NOMO-1 treated with DMSO at 0.1 percent for 48 hours (cell line): ENCODE measurements at regions not wholly inside any gene's neighbourhood (a gene's known extent, or its start where the extent isn't known, plus 50 kb on each side); places are given as distances from the start of the nearest gene placed in this dataset.
"Not testable (repeated sequence)": the region's sequence is repeated elsewhere in the genome, so short reads cannot be mapped to it uniquely, and the experiment has no call there.

Source experiments
- DNase-seq: peaks from one replicate; lab custom pipeline; 2025; ENCODE audit not compliant: unreplicated experiment; lab: John Stamatoyannopoulos, UW

- DNase-seq, result no peak
Measured at GRCh38 chr4:16450724-16451123, 224.5 kb upstream of the TAPT1 start.

- DNase-seq, result no peak
Measured at GRCh38 chr4:16450031-16450430, 223.8 kb upstream of the TAPT1 start.

- DNase-seq, result no peak
Measured at GRCh38 chr4:16449406-16449805, 223.1 kb upstream of the TAPT1 start.

GRCh38 chr4:16448241-16448840 is 222.1 kb upstream of the TAPT1 start:
- DNase-seq, result no peak

- DNase-seq, result peak; percentile 13
Measured at GRCh38 chr4:16443504-16444088, 217.3 kb upstream of the TAPT1 start.

GRCh38 chr4:16442296-16442695 is 216.0 kb upstream of the TAPT1 start:
- DNase-seq, result no peak

- DNase-seq, result no peak
Measured at GRCh38 chr4:16439768-16440167, 213.5 kb upstream of the TAPT1 start.

GRCh38 chr4:16438986-16439385 is 212.7 kb upstream of the TAPT1 start:
- DNase-seq, result no peak

GRCh38 chr4:16437836-16438235 is 211.6 kb upstream of the TAPT1 start:
- no peak for DNase-seq

- no peak for DNase-seq
Measured at GRCh38 chr4:16431866-16432265, 205.6 kb upstream of the TAPT1 start.

GRCh38 chr4:16418814-16419213 is 192.5 kb upstream of the TAPT1 start:
- DNase-seq, result no peak

- no peak for DNase-seq
Measured at GRCh38 chr4:16417198-16417597, 190.9 kb upstream of the TAPT1 start.

GRCh38 chr4:16416601-16417000 is 190.3 kb upstream of the TAPT1 start:
- DNase-seq, result no peak

GRCh38 chr4:16415751-16416150 is 189.5 kb upstream of the TAPT1 start:
- DNase-seq, result no peak

GRCh38 chr4:16413814-16414555 is 187.7 kb upstream of the TAPT1 start:
- DNase-seq, result no peak

GRCh38 chr4:16411501-16412085 is 185.3 kb upstream of the TAPT1 start:
- no peak for DNase-seq

GRCh38 chr4:16393216-16393615 is 166.9 kb upstream of the TAPT1 start:
- DNase-seq, result not testable (repeated sequence)

GRCh38 chr4:16391196-16391595 is 164.9 kb upstream of the TAPT1 start:
- DNase-seq, result no peak

- DNase-seq, result no peak
Measured at GRCh38 chr4:16387448-16387847, 161.2 kb upstream of the TAPT1 start.

GRCh38 chr4:16386711-16387320 is 160.5 kb upstream of the TAPT1 start:
- DNase-seq, result no peak

GRCh38 chr4:16384576-16384975 is 158.3 kb upstream of the TAPT1 start:
- no peak for DNase-seq

GRCh38 chr4:16382571-16382970 is 156.3 kb upstream of the TAPT1 start:
- no peak for DNase-seq
